ENCODE measurements at regions not wholly inside any gene's neighbourhood (a gene's known extent, or its start where the extent isn't known, plus 50 kb on each side); places are given as distances from the start of the nearest gene placed in this dataset.

DNA sequence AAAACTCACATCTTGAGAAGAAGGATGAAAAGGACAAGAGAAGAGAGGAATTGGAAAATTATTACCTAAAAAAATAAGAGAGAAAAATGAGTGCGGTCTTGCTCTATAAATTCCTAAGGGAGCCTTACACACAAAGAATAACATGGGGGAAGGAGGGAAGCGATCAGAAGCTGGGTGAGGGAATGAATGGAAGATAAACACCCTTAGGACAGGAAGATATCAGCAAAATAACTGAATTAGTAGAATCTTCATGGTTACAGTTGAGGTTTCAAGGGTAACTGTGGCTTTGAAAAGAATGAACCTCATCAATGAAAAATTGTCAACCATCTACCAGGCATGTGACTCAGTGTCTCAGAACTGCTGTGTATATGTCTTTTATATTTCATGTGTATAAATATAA lies 192.5 kb upstream of the FOXD3 start:
- TF ChIP-seq, protein P1, sequence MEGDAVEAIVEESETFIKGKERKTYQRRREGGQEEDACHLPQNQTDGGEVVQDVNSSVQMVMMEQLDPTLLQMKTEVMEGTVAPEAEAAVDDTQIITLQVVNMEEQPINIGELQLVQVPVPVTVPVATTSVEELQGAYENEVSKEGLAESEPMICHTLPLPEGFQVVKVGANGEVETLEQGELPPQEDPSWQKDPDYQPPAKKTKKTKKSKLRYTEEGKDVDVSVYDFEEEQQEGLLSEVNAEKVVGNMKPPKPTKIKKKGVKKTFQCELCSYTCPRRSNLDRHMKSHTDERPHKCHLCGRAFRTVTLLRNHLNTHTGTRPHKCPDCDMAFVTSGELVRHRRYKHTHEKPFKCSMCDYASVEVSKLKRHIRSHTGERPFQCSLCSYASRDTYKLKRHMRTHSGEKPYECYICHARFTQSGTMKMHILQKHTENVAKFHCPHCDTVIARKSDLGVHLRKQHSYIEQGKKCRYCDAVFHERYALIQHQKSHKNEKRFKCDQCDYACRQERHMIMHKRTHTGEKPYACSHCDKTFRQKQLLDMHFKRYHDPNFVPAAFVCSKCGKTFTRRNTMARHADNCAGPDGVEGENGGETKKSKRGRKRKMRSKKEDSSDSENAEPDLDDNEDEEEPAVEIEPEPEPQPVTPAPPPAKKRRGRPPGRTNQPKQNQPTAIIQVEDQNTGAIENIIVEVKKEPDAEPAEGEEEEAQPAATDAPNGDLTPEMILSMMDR (IDR thresholded peaks at IDR 0.05; ENCODE audit: insufficient read depth, low read length), result no peak
- TF ChIP-seq POLR2AphosphoS5 (IDR thresholded peaks at IDR 0.05; ENCODE audit: low read depth), result no peak
